K562 (cell line): ENCODE measurements at regions not wholly inside any gene's neighbourhood (a gene's known extent, or its start where the extent isn't known, plus 50 kb on each side); places are given as distances from the start of the nearest gene placed in this dataset.

Experiments used
- ATAC-seq: fragments of 200-7000 bp; cut with Tn5 transposase; 3 replicates; pipeline ENCODE4 v1.9.1; 2020; ENCODE audit warnings: moderate library complexity
- BruUV-seq: library from RNA; stranded (reverse); fragments of 400-500 nt; replicated peaks from 2 replicates; lab custom pipeline; 2021; lab: Mats Ljungman, UMichigan
- CTCF ChIA-PET: fragments of 300-600 bp; formaldehyde crosslinking; extraction: SDS; loops from one replicate; lab custom pipeline; 2021; ENCODE audit warnings: low intra/inter-chr PET ratio; lab: Yijun Ruan, JAX
- POLR2A ChIA-PET: fragments of 300-600, 350-650 bp; sonication (Branson Sonifier 250); formaldehyde crosslinking; extraction: SDS; loops from one replicate; lab custom pipeline; 2021; ENCODE audit warnings: antibody characterized with exemption, inconsistent platforms; lab: Yijun Ruan, JAX
- DNase-seq, 4 experiments: peaks; one replicate each; pipeline versions ENCODE4 v3.0.0 to v3.0.0-alpha.2; 2011 to 2018; ENCODE audit warnings: low spot score in 3 of 4, mixed read lengths in 3 of 4; ENCODE audit errors: extremely low read depth in 1 of 4
- FAIRE-seq: peaks from 2 replicates; lab custom pipeline; 2011; peaks lifted over from hg19 to GRCh38; lab: Jason Lieb, UNC
- H2AFZ ChIP-seq: 2 replicates; pipeline ENCODE4 v1.6.0; 2011; ENCODE audit warnings: low read depth, low read length, control low read depth, inconsistent platforms
- H3K27ac ChIP-seq: fragments of 200-600 bp; 3 replicates; pipeline ENCODE4 v1.8.0; 2011; ENCODE audit warnings: low read depth, mild to moderate bottlenecking, control low read depth, inconsistent platforms, low read length, moderate library complexity, mixed read lengths; ENCODE audit errors: extremely low read depth
- H3K27me3 ChIP-seq, 2 experiments: fragments of 300-600 bp in 1 of 2; 2 replicates in 1 of 2; 3 replicates in 1 of 2; pipeline versions ENCODE4 v1.6.0 to v1.8.0; 2011; ENCODE audit warnings: inconsistent platforms in 2 of 2, low read length in 2 of 2, mild to moderate bottlenecking in 1 of 2, mixed read lengths in 1 of 2, moderate library complexity in 1 of 2; ENCODE audit not compliant: control insufficient read depth in 2 of 2, insufficient read depth in 2 of 2
- H3K36me3 ChIP-seq: fragments of 300-600 bp; 3 replicates; pipeline ENCODE4 v1.8.0; 2011; ENCODE audit warnings: mild to moderate bottlenecking, low read length, inconsistent platforms; ENCODE audit not compliant: control insufficient read depth, insufficient read depth
- H3K4me1 ChIP-seq, 2 experiments: fragments of 200-600 bp in 1 of 2; replicated peaks in 1 of 2; 2 replicates in 1 of 2; 3 replicates in 1 of 2; pipeline versions ENCODE4 v1.5.1 to v1.8.0; 2011; ENCODE audit warnings: inconsistent platforms in 2 of 2, low read length in 2 of 2, mild to moderate bottlenecking in 1 of 2, mixed read lengths in 1 of 2, moderate library complexity in 1 of 2; ENCODE audit not compliant: control insufficient read depth in 2 of 2, insufficient read depth in 2 of 2
- H3K4me2 ChIP-seq: 2 replicates; pipeline ENCODE4 v1.6.1; 2011; ENCODE audit warnings: low read length, control low read depth, inconsistent platforms, mixed read lengths; ENCODE audit not compliant: insufficient read depth
- H3K4me3 ChIP-seq: fragments of 200-600 bp; sonication (generic), shearing (Covaris generic); 2 replicates; pipeline ENCODE4 v1.5.1; 2016; ENCODE audit warnings: control low read depth, inconsistent platforms
- H3K79me2 ChIP-seq: fragments of 200-600 bp; 3 replicates; pipeline ENCODE4 v1.8.0; 2011; ENCODE audit warnings: low read length, inconsistent platforms; ENCODE audit not compliant: control insufficient read depth, insufficient read depth
- H3K9ac ChIP-seq, 2 experiments: 2 replicates each; pipeline versions ENCODE4 v1.6.0 to v1.6.1; 2011; ENCODE audit warnings: low read depth in 2 of 2, low read length in 2 of 2, control low read depth in 1 of 2, inconsistent platforms in 1 of 2, mild to moderate bottlenecking in 1 of 2, mixed read lengths in 1 of 2; ENCODE audit not compliant: insufficient read depth in 1 of 2
- H3K9me1 ChIP-seq: one replicate; pipeline ENCODE4 v1.6.0; 2011; ENCODE audit warnings: inconsistent platforms, mild to moderate bottlenecking, low read length, moderate library complexity; ENCODE audit not compliant: control insufficient read depth, insufficient read depth
- H3K9me3 ChIP-seq: replicated peaks from 2 replicates; pipeline ENCODE4 v1.5.1; 2011; ENCODE audit warnings: low read depth, low read length, inconsistent platforms; ENCODE audit not compliant: control insufficient read depth, insufficient read depth
- H4K20me1 ChIP-seq: replicated peaks from 2 replicates; pipeline ENCODE4 v1.6.1; 2011; ENCODE audit warnings: low read length, inconsistent platforms, mixed read lengths; ENCODE audit not compliant: control insufficient read depth, insufficient read depth
- ETS2 ChIP-seq: IDR thresholded peaks from 2 replicates; pipeline ENCODE4 v1.6.1; 2016; ENCODE audit warnings: borderline replicate concordance, missing genetic modification characterization, mild to moderate bottlenecking, moderate library complexity, missing compliant biosample characterization; ENCODE audit not compliant: poor library complexity, severe bottlenecking
- MYBL2 ChIP-seq, 2 experiments: fragments of 450-650 bp in 1 of 2; sonication (generic) in 1 of 2; formaldehyde crosslinking in 1 of 2; IDR thresholded peaks; 2 replicates each; pipeline versions ENCODE4 v1.6.1 to v1.8.1; 2017 to 2022; ENCODE audit warnings: borderline replicate concordance in 1 of 2, inconsistent platforms in 1 of 2, low read depth in 1 of 2, mild to moderate bottlenecking in 1 of 2, missing genetic modification reagents in 1 of 2, moderate library complexity in 1 of 2
- SMARCB1 ChIP-seq: IDR thresholded peaks from 2 replicates; pipeline ENCODE4 v1.6.1; 2011; ENCODE audit warnings: improper control_type of control experiment, low read depth; ENCODE audit not compliant: insufficient read length
- SREBF1 ChIP-seq: fragments of 150-350 bp; IDR thresholded peaks from 2 replicates; pipeline ENCODE4 v1.6.1; 2014; ENCODE audit warnings: antibody characterized with exemption, low read depth, low read length, borderline replicate concordance
- in situ Hi-C: fragments of 300-500 bp; cut with MboI; formaldehyde crosslinking; loops from 4 replicates; pipeline ENCODE4 v1.15.0; 2018; ENCODE audit warnings: inconsistent platforms, mixed read lengths
- intact Hi-C: fragments of 100-400 bp; cut with micrococcal nuclease; formaldehyde crosslinking; loops from 2 replicates; pipeline ENCODE4 v1.14.2; 2022
- TF ChIP-seq, protein P1 (sequence below), 2 experiments: fragments of 450-650 bp; conservative IDR thresholded peaks; 2 replicates each; pipeline ENCODE4 v1.6.1; 2017; ENCODE audit warnings: mild to moderate bottlenecking in 2 of 2, moderate library complexity in 2 of 2

DNA sequence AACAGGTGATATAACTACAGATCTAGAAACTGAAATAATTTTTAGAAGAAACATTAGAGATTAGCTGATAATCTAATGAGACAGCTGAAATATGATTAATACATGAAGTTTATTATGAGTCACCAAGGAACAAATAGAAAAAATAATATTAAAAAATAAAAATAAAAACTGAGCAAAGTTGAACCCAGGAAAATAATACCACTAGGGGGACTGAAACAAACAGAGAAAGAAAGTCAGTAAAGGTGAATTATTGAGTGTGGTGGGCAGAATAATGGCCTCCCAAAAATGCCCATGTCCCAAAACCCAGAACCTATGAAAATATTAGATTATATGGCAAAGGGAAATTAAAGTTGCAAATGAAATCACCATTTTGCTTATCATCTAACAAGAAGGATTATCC lies 820.7 kb upstream of the INTU start:
- CTCF ChIA-PET, result no interaction called here
- no peaks in the 10 kb centered on the region for H3K9me1 ChIP-seq
- H3K9ac ChIP-seq, result no peak overlapping the region
- H4K20me1 ChIP-seq, result no peaks in the 10 kb centered on the region
- peaks cover 3% of the 10 kb centered on the region for H3K9me3 ChIP-seq
- POLR2A ChIA-PET, result interaction anchor here (1.1 kb wide), 1 partner anchor 22 kb away, joined by 3 read pairs; no protein-coding TSS in a partner anchor
- no peak for TF ChIP-seq SMARCB1
- TF ChIP-seq, protein P1, sequence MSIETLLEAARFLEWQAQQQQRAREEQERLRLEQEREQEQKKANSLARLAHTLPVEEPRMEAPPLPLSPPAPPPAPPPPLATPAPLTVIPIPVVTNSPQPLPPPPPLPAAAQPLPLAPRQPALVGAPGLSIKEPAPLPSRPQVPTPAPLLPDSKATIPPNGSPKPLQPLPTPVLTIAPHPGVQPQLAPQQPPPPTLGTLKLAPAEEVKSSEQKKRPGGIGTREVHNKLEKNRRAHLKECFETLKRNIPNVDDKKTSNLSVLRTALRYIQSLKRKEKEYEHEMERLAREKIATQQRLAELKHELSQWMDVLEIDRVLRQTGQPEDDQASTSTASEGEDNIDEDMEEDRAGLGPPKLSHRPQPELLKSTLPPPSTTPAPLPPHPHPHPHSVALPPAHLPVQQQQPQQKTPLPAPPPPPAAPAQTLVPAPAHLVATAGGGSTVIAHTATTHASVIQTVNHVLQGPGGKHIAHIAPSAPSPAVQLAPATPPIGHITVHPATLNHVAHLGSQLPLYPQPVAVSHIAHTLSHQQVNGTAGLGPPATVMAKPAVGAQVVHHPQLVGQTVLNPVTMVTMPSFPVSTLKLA (conservative IDR thresholded peaks at IDR 0.05), result no peak
- TF ChIP-seq ETS2 (tag), result no peak
- TF ChIP-seq SREBF1, result no peak
- TF ChIP-seq MYBL2 (IDR thresholded peaks at IDR 0.05; ENCODE audit: low read depth), result no peak
- no peak for TF ChIP-seq MYBL2 (CRISPR knock-in tag; IDR thresholded peaks at IDR 0.05; ENCODE audit: borderline replicate concordance)
- H3K27ac ChIP-seq, result no peak overlapping the region
- BruUV-seq, result no TSS peak
- no peak overlapping the region for H3K4me3 ChIP-seq
- ATAC-seq, result no peak
- no peaks in the 10 kb centered on the region for H3K4me1 ChIP-seq
- H3K4me2 ChIP-seq, result no peak overlapping the region
- H2AFZ ChIP-seq, result no peak overlapping the region
- no peak for DNase-seq
- in situ Hi-C loops, result no loop called here
- H3K79me2 ChIP-seq, result peaks cover 71% of the 10 kb centered on the region
- H3K27me3 ChIP-seq, result no peaks in the 10 kb centered on the region
- no peak for FAIRE-seq
- peaks cover 10% of the 10 kb centered on the region; the same call in 2 of the 3 replicates for H3K36me3 ChIP-seq
- intact Hi-C loops, result no loop called here
